ENCODE measurements at regions not wholly inside any gene's neighbourhood (a gene's known extent, or its start where the extent isn't known, plus 50 kb on each side); places are given as distances from the start of the nearest gene placed in this dataset.
"Not testable (repeated sequence)": the region's sequence is repeated elsewhere in the genome, so short reads cannot be mapped to it uniquely, and the experiment has no call there.

DNA sequence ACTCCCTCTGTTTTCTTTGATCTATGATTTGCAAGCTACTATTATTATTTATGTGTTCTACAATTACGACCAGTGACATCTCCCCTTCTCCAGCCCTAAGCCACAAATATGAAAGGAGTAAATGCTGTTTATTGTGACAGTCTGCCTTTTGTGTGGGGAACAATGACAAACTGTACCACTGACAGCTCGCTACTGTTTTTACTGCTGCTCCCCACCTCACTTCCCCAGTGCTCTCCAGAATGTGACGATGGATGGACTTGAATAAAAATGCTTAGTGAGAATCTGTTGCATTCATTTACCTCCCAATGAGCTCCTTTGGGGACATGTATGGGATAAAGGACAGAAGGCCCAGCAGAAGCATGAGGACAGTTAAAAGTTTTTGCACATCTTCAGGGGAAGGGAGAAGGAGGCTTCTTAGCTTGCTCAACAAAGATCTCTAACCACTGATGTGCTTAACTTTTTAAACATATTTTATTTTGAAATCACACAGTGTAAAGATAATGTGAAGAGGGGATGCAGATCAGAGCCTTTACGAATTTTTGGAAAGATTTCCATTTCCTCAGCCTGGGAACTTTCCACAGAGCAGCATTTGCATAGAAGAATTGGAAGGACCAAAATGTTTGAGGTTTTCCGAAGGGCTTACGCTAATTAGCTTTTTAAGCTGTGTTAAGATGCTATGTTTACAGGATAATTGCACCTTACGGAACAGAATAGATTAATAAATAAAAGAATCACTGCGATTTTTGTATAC is 485.1 kb upstream of the TENM3 start:
- peak in 1 of 2 experiments; percentile 17 for DNase-seq

DNA sequence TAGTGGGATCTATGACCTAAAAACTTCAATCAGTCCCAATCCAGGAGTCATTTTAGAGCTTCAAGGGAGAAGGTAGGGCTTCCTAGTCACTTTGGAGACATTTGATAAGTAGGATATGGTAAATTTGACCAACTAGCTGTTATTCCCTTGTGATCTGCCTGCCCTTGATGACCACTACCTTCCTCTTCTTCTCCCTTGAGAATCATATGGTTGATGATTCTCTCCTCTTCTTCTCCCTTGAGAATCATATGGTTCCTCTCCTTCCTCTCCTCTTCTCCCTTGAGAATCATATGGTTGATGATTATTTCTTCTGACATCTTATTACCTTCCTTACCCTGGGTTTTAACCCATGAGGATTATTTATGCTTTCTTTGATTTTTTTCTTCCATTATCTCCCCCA is 482.6 kb upstream of the TENM3 start:
- DNase-seq, result no peak

DNA sequence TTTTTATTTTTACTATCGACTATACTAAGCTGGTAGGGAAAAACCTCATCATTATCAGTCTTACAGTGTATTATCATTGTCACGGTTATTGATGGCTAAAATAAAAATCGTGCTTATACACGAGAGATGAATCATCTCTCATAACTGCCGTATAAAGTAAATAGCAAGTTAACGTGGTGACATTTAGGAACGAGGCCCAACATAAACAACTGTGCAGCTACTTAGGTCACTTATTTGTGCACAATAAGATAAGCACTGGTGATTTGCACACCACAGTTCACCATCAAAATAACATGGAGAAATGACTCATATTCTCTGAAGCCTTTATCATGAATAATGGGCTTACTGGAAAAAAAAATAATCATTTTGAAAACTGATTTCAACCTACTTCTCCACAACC is 482.0 kb upstream of the TENM3 start:
- DNase-seq, result no peak

GRCh38 chr4:181766061-181766548 is 477.1 kb upstream of the TENM3 start:
- DNase-seq, result no peak

GRCh38 chr4:181770971-181771370 is 472.2 kb upstream of the TENM3 start:
- no peak for DNase-seq

DNA sequence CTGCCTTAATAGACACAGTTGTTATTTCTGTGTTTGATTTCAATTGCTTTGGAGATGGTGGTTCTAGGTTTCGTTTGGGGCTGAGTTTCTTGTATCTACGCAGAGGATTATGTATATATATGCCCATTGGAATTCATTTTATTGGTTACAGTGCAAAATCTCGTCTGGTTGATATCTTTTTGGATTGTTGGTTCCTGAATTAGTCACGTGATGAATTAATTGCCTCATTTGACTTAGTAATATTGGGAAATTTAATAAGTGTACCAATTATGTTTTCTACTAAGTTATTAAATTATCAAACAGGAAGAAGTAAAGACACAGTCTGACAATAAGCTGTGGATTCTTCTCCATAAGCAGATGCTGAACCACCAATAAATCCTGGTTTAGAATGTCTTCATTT is 467.9 kb upstream of the TENM3 start:
- no peak for DNase-seq

GRCh38 chr4:181776264-181777054 is 466.7 kb upstream of the TENM3 start:
- DNase-seq, result no peak

DNA sequence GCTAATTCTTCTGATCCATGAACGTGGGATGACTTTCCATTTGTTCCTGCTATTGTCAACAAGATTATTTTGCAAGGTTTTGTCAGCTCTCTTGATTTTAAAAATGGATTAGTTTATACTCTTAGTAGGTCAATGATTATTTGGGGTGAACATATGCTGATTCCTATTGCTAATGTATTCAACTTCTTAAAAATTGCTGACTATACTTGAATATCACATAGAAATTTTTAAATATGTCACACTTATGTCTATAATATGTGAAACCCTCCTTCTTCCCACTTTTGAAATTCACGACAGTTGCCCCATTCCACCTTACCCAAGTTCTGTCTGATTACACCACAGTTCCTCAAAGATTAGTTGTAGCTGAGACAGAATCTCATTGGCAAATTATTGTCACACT is 465.7 kb upstream of the TENM3 start:
- DNase-seq, result no peak

DNA sequence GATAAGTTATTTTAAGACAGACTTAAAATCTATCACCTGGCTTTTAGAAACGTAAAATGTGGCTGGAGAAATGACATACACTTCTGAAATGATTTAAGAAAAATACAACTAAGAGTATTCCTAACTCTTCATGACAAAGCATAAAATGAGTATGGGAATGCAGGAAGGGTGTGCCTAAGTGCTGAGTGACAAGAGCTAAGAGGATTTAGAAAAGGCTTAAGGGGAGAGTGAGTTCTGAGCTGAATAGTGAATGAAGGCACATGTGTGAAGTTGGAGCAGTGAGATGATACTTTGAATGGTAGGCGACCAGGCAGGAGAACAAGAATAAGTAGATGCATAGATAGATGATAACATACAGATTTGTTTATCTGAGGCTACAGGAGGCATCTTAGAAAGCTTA is 458.3 kb upstream of the TENM3 start:
- no peak for DNase-seq

DNA sequence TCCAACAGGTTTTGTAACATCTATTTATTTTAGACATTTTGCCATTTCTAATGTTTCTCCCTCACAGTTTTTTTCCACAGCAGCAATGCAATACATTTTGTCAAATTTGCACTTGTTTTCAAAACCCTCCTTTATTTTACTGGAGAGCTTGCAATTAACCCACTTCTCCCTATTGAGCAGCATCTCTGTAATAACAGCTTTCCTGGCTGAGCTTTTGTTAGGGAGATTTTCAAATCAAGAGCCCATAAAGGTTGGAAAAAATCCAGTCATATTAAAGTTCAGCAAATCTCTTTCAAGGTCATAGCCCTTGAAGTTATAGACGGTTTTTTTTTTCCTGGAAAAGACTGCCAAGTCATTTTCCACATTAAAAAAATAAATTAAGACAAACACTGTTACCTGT is 450.6 kb upstream of the TENM3 start:
- DNase-seq, result peak in 1 of 2 experiments; percentile 69

DNA sequence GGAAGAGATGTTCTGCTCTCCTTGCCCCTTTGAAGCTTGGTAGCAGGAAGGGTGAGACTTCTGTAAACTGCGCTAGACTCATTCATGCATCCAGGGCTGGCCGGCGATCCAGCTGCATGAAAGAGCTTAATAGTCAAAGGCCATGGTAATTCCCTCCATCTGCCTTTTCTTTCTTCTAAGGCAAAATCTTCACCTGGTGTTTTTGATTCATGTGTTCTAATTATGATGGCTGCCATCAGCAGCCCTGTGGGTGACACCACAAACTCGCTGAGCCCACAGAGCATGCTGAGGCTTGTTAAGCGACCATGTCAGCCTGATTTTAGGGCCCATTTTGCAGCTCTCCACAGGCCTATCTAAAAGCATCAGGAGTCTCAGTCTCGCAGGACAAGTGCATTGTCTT is 450.1 kb upstream of the TENM3 start:
- peak; percentile 46 to 85 for DNase-seq

- no peak for DNase-seq
These were observed 446.7 kb upstream of the TENM3 start for GRCh38 chr4:181796502-181796901.

- no peak for DNase-seq
These were observed 444.7 kb upstream of the TENM3 start for GRCh38 chr4:181798536-181798935.

- DNase-seq, result no peak
These were observed 443.6 kb upstream of the TENM3 start for GRCh38 chr4:181799561-181800069.

GRCh38 chr4:181802207-181802606 is 441.0 kb upstream of the TENM3 start:
- DNase-seq, result no peak

DNA sequence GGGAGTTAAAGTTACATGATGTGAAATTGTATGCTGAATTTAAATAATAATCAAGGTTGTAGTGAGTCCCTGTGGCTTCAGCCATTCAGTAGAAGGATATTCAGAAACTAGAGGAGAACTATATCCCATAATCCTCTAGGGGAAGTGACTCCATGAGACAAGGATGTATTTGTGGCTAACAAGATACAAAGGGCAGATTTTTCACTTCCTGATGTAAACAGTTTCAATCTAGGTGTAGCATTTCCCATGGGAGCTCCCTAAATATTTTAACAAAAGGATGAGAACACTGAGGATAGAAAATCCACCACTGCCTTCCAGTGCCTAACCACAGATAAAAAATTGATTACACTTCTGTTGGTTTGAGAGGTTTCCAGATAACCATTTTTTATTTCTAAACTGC is 435.4 kb upstream of the TENM3 start:
- DNase-seq, result no peak

DNA sequence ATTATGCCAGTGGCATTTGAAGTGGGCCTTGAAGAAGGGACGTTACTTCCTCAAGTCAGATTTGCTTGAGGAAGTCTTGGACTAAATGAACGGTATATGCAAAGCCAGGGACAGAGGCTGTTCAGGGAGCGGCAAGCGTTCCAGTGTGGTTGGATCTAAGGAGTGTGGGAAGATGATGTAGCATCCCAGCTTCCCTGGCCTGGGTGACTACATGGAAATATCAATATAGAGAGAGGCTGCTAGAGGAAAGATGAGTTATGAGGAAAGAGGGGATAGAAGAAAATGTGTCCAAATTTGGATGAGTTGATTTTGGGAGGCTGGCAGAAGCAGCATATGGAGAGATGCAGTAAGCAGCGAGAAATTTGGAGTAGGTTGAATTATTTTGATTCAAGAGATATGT is 432.5 kb upstream of the TENM3 start:
- no peak for DNase-seq

DNA sequence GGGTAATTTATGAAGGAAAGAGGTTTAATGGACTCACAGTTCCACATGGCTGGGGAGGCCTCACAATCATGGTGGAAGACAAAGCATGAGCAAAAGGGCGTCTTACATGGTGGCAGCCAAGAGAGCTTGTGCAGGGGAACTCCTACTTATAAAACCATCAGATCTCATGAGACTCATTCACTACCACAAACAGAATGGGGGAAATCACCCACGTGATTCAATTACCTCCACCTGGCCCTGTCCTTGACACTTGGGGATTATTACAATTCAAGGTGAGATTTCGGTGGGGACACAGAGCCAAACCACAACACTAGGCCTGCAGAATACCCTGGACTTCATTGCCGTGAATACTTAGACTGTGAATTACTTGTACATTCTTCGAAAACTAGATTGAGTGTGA is 431.7 kb upstream of the TENM3 start:
- not testable (repeated sequence) for DNase-seq

DNA sequence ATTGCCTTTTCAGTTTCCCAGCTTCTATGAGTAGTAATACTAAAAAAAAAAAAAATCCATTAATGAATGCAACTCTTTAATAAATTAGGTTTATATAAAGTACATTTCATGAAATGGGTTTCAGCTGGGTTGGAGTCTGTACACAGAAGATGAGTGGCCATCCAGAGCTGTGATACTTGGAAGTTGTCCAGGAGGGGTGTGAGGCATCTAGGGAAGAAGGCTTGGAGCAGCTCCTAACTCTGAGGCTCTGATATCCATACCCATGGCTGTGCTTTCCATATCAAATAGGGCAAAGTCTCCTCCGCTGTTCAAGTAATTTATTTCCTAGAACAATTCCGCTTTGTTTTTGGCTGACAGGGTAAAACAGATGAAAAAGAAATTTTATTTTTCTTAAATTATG is 423.3 kb upstream of the TENM3 start:
- DNase-seq, result peak in 1 of 2 experiments; percentile 26

DNA sequence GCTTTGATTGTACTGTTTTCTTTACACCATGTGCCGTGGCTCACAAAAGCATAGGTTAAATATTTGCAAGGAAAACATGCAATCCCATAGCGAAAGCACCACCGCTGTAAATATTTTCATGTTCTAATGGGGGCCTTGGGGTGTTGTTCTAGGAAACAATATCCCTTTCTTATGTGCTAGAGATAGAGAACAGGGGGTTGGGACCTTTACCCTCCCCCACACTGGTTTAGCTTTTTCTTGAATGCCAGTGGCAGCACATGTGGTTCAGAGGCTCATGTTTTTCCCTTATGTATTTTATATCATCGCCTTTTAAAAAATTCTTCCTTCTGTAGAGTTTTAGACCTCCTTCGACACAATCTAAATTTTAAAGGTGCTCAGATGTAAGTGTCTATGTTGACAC is 422.6 kb upstream of the TENM3 start:
- DNase-seq, result no peak

DNA sequence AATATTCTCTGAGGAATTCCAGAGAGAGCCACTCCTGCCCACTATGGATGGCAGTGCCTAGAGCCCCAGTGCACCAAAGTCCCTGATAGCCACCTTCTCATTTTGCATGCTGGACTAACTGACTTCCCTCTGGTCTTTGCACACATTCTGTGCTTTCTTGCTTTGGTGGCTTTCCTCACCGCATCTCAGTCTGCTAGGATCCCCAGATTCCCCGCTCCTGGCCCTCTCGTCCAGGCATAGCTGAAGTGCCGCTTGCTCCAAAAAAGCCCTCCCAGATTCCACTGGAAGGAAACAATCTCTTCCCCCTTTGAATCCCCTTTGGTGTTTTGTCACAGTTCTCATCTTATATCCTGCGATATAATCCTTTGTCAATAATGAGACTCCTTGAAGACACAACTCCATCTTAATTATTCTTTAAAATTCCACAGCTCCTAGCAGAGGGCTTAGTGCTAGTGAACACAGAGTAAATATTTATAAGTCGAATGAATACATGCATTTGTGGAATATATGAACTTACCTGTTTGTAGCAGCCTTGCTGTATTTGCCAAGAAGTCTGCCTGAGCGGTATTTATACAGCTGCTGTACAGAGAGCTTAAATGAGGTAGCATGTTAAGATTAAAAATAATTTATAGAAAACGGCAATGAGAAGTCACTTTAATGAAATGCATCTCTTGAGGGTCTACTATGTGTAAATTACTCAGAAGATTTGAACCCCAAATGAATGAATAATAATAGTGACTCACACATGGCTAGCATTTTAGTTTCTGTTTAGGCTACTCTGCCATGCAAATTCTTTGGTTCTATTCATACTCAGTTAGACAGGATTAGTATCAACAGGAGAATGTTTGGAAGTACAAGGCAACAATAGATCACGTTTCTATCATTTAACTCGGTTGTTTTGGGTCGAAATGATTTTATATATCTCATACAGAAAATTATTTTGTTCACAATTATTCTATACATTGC is 421.9 kb upstream of the TENM3 start:
- peak in 1 of 2 experiments; percentile 35 for DNase-seq

DNA sequence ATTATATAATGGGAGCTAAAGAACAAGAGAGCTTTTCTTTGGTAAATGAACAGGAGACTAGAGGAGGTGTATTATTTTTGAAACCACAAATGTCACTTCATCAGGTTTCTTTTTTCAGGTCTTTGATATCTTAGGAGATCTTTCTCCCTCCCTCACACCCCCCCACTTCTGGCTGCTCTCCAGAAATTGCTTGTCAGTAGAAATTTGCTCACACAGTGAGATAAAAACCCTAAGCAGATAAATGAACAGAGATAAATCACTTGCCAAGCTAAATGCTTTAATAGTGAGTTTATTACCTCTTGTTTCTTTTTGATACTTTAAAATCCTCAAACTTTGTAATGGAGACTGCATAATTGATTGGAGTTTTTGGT is 421.2 kb upstream of the TENM3 start:
- DNase-seq, result peak in 1 of 2 experiments; percentile 13

DNA sequence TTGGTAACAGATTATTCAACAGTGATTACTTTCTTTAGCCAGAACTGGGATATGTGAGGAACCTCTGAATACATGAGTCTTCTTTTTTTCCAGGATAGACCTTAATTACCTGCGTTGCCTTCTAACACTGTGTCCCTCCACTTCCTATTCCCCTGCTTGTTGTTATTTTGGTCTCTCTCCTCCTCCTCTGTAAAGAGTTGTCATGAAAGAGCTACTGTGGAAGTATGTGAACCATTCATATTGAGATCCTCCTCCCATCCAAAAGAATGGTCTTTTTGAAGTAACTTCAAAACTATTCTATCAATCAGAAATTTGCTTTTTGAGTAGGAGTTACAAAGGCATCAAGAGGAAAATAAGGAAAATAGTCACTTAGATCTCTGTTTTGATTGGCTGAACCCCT is 420.0 kb upstream of the TENM3 start:
- DNase-seq, result no peak

All from NCI-H2081 (cell line).